ENCODE measurements at regions not wholly inside any gene's neighbourhood (a gene's known extent, or its start where the extent isn't known, plus 50 kb on each side); places are given as distances from the start of the nearest gene placed in this dataset.

DNA sequence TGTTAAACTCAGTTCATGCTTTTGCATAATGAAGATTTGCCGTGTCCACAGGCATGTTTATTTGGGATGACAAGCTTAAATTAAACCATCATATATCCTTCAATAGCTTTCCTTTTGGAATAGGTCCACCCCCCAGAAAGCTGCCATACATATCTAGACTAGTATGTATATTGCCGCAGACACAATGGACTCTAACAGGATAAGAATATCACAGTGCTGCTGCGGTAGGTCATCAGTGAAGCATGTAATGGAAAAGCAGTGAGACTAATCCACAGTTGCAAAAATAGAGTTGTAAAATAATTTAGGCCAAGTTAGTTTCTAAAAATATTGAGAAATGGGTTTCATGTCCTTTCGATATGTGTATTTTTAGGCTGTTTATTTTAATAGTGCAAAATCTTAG, 819.9 kb upstream of the DPPA4 start:
- no peak for TF ChIP-seq POLR2A (IDR thresholded peaks at IDR 0.05)
- TF ChIP-seq, protein P1, sequence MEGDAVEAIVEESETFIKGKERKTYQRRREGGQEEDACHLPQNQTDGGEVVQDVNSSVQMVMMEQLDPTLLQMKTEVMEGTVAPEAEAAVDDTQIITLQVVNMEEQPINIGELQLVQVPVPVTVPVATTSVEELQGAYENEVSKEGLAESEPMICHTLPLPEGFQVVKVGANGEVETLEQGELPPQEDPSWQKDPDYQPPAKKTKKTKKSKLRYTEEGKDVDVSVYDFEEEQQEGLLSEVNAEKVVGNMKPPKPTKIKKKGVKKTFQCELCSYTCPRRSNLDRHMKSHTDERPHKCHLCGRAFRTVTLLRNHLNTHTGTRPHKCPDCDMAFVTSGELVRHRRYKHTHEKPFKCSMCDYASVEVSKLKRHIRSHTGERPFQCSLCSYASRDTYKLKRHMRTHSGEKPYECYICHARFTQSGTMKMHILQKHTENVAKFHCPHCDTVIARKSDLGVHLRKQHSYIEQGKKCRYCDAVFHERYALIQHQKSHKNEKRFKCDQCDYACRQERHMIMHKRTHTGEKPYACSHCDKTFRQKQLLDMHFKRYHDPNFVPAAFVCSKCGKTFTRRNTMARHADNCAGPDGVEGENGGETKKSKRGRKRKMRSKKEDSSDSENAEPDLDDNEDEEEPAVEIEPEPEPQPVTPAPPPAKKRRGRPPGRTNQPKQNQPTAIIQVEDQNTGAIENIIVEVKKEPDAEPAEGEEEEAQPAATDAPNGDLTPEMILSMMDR (IDR thresholded peaks at IDR 0.05): no peak
- no peaks in the 10 kb centered on the region for H3K27me3 ChIP-seq
- H3K9me3 ChIP-seq (replicated peaks in 1 of 3): no peaks in the 10 kb centered on the region
- 78 to 88% (median 84%) methylated on average over 4 of the region's 4 CpGs for WGBS, 4 donors
- no peaks in the 10 kb centered on the region for H3K36me3 ChIP-seq (replicated peaks in 1 of 2)
- H3K27ac ChIP-seq: no peak overlapping the region
- intact Hi-C loops (cut with DNase I): no loop called here
- H3K4me1 ChIP-seq (replicated peaks in 1 of 2): no peaks in the 10 kb centered on the region
- no peak for DNase-seq
- H3K4me3 ChIP-seq: no peak overlapping the region

GRCh38 chr3:110164632-110165369, 827.5 kb upstream of the DPPA4 start:
- TF ChIP-seq POLR2A (IDR thresholded peaks at IDR 0.05): no peak
- TF ChIP-seq, protein P1 (IDR thresholded peaks at IDR 0.05): no peak
- H3K4me3 ChIP-seq: no peak overlapping the region
- intact Hi-C loops (cut with DNase I): no loop called here

GRCh38 chr3:110165370-110165743, 828.0 kb upstream of the DPPA4 start:
- WGBS, 4 donors: 21 to 43% (median 35%) methylated on average over 3 of the region's 3 CpGs
- no peaks in the 10 kb centered on the region for H3K4me1 ChIP-seq (replicated peaks in 1 of 2)
- no peaks in the 10 kb centered on the region for H3K36me3 ChIP-seq (replicated peaks in 1 of 2)
- DNase-seq: no peak
- H3K27me3 ChIP-seq: no peaks in the 10 kb centered on the region
- no peak overlapping the region for H3K4me3 ChIP-seq
- H3K27ac ChIP-seq: no peak overlapping the region
- no peaks in the 10 kb centered on the region for H3K9me3 ChIP-seq (replicated peaks in 1 of 3)
- intact Hi-C loops (cut with DNase I): no loop called here
- TF ChIP-seq POLR2A (IDR thresholded peaks at IDR 0.05): no peak
- TF ChIP-seq, protein P1 (IDR thresholded peaks at IDR 0.05): no peak

More at GRCh38 chr3:110164632-110165369, 827.5 kb upstream of the DPPA4 start:
- H3K9me3 ChIP-seq (replicated peaks in 1 of 3): no peaks in the 10 kb centered on the region
- 60 to 69% (median 62%) methylated on average over 6 of the region's 6 CpGs for WGBS, 4 donors
- H3K36me3 ChIP-seq (replicated peaks in 1 of 2): no peaks in the 10 kb centered on the region
- H3K27me3 ChIP-seq: no peaks in the 10 kb centered on the region
- no peaks in the 10 kb centered on the region for H3K4me1 ChIP-seq (replicated peaks in 1 of 2)
- DNase-seq: no peak
- H3K27ac ChIP-seq: no peak overlapping the region

DNA sequence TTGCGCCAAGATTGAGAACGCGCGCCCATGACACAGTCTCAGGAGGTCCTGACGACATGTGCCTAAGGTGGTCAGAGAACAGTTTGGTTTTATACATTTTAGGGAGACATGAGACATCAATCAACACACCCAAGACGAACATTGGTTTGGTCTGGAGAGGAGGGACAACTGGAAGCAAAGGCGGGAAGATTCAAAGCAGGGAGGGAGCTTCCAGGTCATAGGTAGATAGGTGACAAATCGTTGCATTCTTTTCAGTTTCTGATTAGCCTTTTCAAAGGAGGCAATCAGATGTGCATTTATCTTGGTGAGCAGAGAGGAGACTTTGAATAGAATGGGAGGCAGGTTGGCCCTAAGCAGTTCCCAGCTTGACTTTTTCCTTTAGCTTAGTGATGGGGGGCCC, 828.4 kb upstream of the DPPA4 start:
- Histone ChIP-seq H3K27ac (no peak overlapping the region), H3K4me3 (no peak overlapping the region), H3K36me3 (replicated peaks in 1 of 2) (no peaks in the 10 kb centered on the region), H3K4me1 (replicated peaks in 1 of 2) (no peaks in the 10 kb centered on the region), H3K27me3 (no peaks in the 10 kb centered on the region), H3K9me3 (replicated peaks in 1 of 3) (no peaks in the 10 kb centered on the region)
- intact Hi-C loops (cut with DNase I): no loop called here
- no peak for DNase-seq
- TF ChIP-seq POLR2A (IDR thresholded peaks at IDR 0.05): no peak
- TF ChIP-seq, protein P1 (IDR thresholded peaks at IDR 0.05): no peak
- 53 to 67% (median 62%) methylated on average over 8 of the region's 8 CpGs for WGBS, 4 donors
